Uterus (tissue), 2 donors: ENCODE measurements at regions not wholly inside any gene's neighbourhood (a gene's known extent, or its start where the extent isn't known, plus 50 kb on each side); places are given as distances from the start of the nearest gene placed in this dataset.

Experiments
- POLR2A ChIP-seq, 2 donors: fragments of 450-650 bp; IDR thresholded peaks; one replicate each; pipeline ENCODE4 v1.6.1; 2016; ENCODE audit warnings: antibody characterized with exemption in 2 of 2, mild to moderate bottlenecking in 1 of 2, moderate library complexity in 1 of 2
- TF ChIP-seq, protein P1 (sequence below), 4 experiments: fragments of 200-600 bp in 2 of 4; fragments of 450-650 bp in 2 of 4; sonication (generic) in 2 of 4; IDR thresholded peaks; one replicate each; pipeline ENCODE4 v1.5.1; 2016 to 2019; ENCODE audit warnings: antibody characterized with exemption in 4 of 4, mild to moderate bottlenecking in 2 of 4, moderate library complexity in 1 of 4

DNA sequence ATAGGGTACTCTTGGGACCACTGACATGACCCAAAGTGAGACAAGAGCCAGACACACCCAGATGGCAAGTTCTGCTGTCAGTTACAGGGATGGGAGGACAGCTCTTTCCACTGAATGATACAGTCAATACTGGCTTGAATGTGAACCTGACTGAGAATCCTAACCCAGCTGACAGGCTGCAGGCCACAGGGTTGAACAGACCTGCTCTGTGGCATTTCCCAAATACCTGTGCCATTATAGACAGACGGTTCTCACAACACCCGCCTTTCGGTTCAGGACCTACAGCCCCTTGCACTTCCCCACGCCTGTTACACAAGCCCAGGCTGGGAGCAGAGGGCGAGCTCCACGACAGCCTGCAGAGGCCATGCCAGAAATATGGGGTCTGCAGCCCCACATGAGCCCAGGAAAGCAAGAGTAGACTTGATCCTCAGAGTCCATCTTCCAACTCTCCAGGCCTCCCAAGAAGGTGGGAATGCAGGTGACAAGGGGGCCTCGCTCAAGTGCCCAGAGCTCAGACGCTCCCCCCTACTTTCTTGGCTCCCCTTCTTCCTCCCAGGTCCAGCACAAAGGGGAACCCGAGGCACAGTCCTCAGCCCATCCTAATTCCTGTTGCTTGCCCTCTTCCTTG lies 314.3 kb downstream of the SOX9 start:
- TF ChIP-seq POLR2A (IDR thresholded peaks at IDR 0.05) = no peak
- TF ChIP-seq, protein P1, sequence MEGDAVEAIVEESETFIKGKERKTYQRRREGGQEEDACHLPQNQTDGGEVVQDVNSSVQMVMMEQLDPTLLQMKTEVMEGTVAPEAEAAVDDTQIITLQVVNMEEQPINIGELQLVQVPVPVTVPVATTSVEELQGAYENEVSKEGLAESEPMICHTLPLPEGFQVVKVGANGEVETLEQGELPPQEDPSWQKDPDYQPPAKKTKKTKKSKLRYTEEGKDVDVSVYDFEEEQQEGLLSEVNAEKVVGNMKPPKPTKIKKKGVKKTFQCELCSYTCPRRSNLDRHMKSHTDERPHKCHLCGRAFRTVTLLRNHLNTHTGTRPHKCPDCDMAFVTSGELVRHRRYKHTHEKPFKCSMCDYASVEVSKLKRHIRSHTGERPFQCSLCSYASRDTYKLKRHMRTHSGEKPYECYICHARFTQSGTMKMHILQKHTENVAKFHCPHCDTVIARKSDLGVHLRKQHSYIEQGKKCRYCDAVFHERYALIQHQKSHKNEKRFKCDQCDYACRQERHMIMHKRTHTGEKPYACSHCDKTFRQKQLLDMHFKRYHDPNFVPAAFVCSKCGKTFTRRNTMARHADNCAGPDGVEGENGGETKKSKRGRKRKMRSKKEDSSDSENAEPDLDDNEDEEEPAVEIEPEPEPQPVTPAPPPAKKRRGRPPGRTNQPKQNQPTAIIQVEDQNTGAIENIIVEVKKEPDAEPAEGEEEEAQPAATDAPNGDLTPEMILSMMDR (IDR thresholded peaks at IDR 0.05) = no peak
